Glutamatergic neuron (in vitro differentiated cells): ENCODE measurements at regions not wholly inside any gene's neighbourhood (a gene's known extent, or its start where the extent isn't known, plus 50 kb on each side); places are given as distances from the start of the nearest gene placed in this dataset.

ENCODE experiments used
- DNase-seq: peaks from one replicate; pipeline ENCODE4 v3.0.0; 2022
- H3K27ac Mint-ChIP-seq: one replicate; pipeline ENCODE4 v1.8.0; 2020; ENCODE audit warnings: mild to moderate bottlenecking, mixed read lengths, inconsistent platforms; ENCODE audit not compliant: unreplicated experiment
- H3K27me3 Mint-ChIP-seq: one replicate; pipeline ENCODE4 v1.8.0; 2020; ENCODE audit warnings: mild to moderate bottlenecking, moderate library complexity, mixed read lengths, inconsistent platforms; ENCODE audit not compliant: unreplicated experiment
- H3K36me3 Mint-ChIP-seq: one replicate; pipeline ENCODE4 v1.8.0; 2020; ENCODE audit warnings: mild to moderate bottlenecking, mixed read lengths, inconsistent platforms; ENCODE audit not compliant: unreplicated experiment
- H3K4me1 Mint-ChIP-seq: one replicate; pipeline ENCODE4 v1.8.0; 2020; ENCODE audit warnings: mild to moderate bottlenecking, low read depth, mixed read lengths, inconsistent platforms; ENCODE audit not compliant: unreplicated experiment
- H3K4me3 Mint-ChIP-seq: one replicate; pipeline ENCODE4 v1.8.0; 2020; ENCODE audit warnings: mild to moderate bottlenecking, mixed read lengths, inconsistent platforms; ENCODE audit not compliant: unreplicated experiment
- H3K9me3 Mint-ChIP-seq: one replicate; pipeline ENCODE4 v1.8.0; 2020; ENCODE audit warnings: mild to moderate bottlenecking, moderate library complexity, mixed read lengths, inconsistent platforms; ENCODE audit not compliant: unreplicated experiment
- TF ChIP-seq, protein P1 (sequence below): fragments of 200-600 bp; sonication (generic); IDR thresholded peaks from one replicate; pipeline ENCODE4 v1.5.0; 2021; ENCODE audit not compliant: partially characterized antibody, unreplicated experiment

GRCh38 chr6:120410586-120410985 is 923.7 kb downstream of the TBC1D32 start:
- no peak for DNase-seq
- Mint-ChIP-seq H3K9me3 (no peaks in the 10 kb centered on the region), H3K27me3 (no peaks in the 10 kb centered on the region), H3K4me3 (no peak overlapping the region), H3K36me3 (no peaks in the 10 kb centered on the region), H3K27ac (no peak overlapping the region), H3K4me1 (no peaks in the 10 kb centered on the region)
- TF ChIP-seq, protein P1, sequence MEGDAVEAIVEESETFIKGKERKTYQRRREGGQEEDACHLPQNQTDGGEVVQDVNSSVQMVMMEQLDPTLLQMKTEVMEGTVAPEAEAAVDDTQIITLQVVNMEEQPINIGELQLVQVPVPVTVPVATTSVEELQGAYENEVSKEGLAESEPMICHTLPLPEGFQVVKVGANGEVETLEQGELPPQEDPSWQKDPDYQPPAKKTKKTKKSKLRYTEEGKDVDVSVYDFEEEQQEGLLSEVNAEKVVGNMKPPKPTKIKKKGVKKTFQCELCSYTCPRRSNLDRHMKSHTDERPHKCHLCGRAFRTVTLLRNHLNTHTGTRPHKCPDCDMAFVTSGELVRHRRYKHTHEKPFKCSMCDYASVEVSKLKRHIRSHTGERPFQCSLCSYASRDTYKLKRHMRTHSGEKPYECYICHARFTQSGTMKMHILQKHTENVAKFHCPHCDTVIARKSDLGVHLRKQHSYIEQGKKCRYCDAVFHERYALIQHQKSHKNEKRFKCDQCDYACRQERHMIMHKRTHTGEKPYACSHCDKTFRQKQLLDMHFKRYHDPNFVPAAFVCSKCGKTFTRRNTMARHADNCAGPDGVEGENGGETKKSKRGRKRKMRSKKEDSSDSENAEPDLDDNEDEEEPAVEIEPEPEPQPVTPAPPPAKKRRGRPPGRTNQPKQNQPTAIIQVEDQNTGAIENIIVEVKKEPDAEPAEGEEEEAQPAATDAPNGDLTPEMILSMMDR = no peak

GRCh38 chr6:120407696-120408095 is 926.6 kb downstream of the TBC1D32 start:
- H3K4me1 Mint-ChIP-seq = no peaks in the 10 kb centered on the region
- no peaks in the 10 kb centered on the region for H3K36me3 Mint-ChIP-seq
- DNase-seq = no peak
- H3K9me3 Mint-ChIP-seq = peaks cover 1% of the 10 kb centered on the region
- TF ChIP-seq, protein P1 = no peak
- H3K27me3 Mint-ChIP-seq = no peaks in the 10 kb centered on the region
- no peak overlapping the region for H3K4me3 Mint-ChIP-seq
- H3K27ac Mint-ChIP-seq = no peak overlapping the region

DNA sequence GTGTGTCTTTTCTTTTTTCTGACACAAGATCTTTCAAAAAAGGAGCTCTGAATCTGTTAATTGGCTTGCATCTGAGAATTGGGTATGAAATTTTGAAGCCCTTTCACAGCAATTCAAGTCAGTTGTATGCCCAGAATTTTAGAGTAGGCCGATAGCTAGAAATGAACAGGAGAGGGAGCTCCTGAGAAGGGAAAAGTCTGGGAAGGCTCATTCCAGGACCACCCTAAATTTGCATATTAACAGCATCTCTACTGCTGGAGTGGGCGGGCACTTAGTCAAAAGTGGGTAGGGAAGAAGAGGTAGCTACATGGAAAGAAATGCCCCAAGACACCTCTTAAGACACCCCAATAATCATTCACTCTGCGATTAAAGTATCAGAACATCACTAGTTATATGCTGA is 928.3 kb downstream of the TBC1D32 start:
- no peaks in the 10 kb centered on the region for H3K36me3 Mint-ChIP-seq
- H3K27me3 Mint-ChIP-seq = no peaks in the 10 kb centered on the region
- peaks cover 1% of the 10 kb centered on the region for H3K9me3 Mint-ChIP-seq
- TF ChIP-seq, protein P1 = no peak
- H3K4me3 Mint-ChIP-seq = no peak overlapping the region
- no peak for DNase-seq
- H3K27ac Mint-ChIP-seq = no peak overlapping the region
- H3K4me1 Mint-ChIP-seq = no peaks in the 10 kb centered on the region

DNA sequence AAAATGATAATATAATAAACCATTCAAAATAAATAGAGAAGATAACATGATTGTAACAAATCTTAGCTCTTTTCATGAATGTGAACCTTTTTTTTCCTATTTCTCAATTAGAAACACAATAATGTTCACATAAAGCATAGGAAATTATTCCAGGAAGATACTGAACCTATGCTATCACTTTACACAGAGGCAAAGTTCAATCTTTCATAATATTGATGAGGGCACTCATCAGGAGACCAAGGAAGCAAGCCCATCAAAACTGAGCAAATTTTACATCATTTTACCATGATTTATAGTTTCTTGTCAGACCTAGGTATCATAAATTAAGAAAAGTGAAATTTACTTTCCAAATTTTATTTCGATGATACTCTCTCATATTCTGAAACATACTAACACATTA is 938.5 kb downstream of the TBC1D32 start:
- no peaks in the 10 kb centered on the region for H3K27me3 Mint-ChIP-seq
- no peak for DNase-seq
- TF ChIP-seq, protein P1 = no peak
- no peaks in the 10 kb centered on the region for H3K4me1 Mint-ChIP-seq
- H3K9me3 Mint-ChIP-seq = no peaks in the 10 kb centered on the region
- no peak overlapping the region for H3K27ac Mint-ChIP-seq
- H3K36me3 Mint-ChIP-seq = no peaks in the 10 kb centered on the region
- H3K4me3 Mint-ChIP-seq = no peak overlapping the region

GRCh38 chr6:120395330-120395729 is 939.0 kb downstream of the TBC1D32 start:
- no peak overlapping the region for H3K27ac Mint-ChIP-seq
- no peaks in the 10 kb centered on the region for H3K9me3 Mint-ChIP-seq
- no peaks in the 10 kb centered on the region for H3K4me1 Mint-ChIP-seq
- TF ChIP-seq, protein P1 = no peak
- H3K27me3 Mint-ChIP-seq = no peaks in the 10 kb centered on the region
- H3K36me3 Mint-ChIP-seq = no peaks in the 10 kb centered on the region
- no peak for DNase-seq
- H3K4me3 Mint-ChIP-seq = no peak overlapping the region
